ENCODE measurements at regions not wholly inside any gene's neighbourhood (a gene's known extent, or its start where the extent isn't known, plus 50 kb on each side); places are given as distances from the start of the nearest gene placed in this dataset.

DNA sequence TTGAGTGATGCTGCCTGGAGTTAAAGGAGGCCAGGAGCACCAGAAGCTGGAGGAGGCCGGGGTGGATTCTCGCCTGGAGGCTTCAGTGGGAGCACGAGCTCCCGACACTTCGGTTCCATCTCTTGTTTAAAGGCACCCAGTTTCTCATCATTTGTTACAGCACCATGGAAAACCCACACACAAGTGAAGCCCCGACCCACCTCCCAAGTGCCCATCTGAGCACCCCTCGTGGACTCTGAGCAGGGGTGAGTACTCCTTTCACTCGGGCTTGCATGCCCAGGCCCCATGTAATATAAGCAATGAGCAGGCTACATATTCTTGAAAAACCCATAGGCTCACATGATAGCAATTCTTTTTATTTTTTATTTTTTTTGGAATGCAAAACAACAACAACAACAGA is 196.9 kb upstream of the MAF start:
- no peak for DNase-seq (ENCODE audit: extremely low spot score)
- POLR2A ChIA-PET: no interaction called here
- CTCF ChIA-PET: no interaction called here
- TF ChIP-seq BHLHE40 (IDR thresholded peaks at IDR 0.05; ENCODE audit: borderline replicate concordance) (no peak), FOXA1 (IDR thresholded peaks at IDR 0.05) (no peak), LEF1 (IDR thresholded peaks at IDR 0.05; ENCODE audit: borderline replicate concordance) (no peak), ELF4 (IDR thresholded peaks at IDR 0.05) (no peak), L3MBTL2 (conservative IDR thresholded peaks at IDR 0.05) (no peak), HDGF (IDR thresholded peaks at IDR 0.05; ENCODE audit: borderline replicate concordance) (no peak), FOXM1 (IDR thresholded peaks at IDR 0.05; ENCODE audit: borderline replicate concordance) (no peak), ZNF384 (IDR thresholded peaks at IDR 0.05) (no peak), TARDBP (IDR thresholded peaks at IDR 0.05) (no peak), FOXK2 (IDR thresholded peaks at IDR 0.05) (no peak), SP1 (IDR thresholded peaks at IDR 0.05) (no peak), SUZ12 (IDR thresholded peaks at IDR 0.05) (no peak), CTBP1 (IDR thresholded peaks at IDR 0.05; ENCODE audit: borderline replicate concordance) (no peak), NFRKB (IDR thresholded peaks at IDR 0.05) (no peak)
- TF ChIP-seq, protein P1, sequence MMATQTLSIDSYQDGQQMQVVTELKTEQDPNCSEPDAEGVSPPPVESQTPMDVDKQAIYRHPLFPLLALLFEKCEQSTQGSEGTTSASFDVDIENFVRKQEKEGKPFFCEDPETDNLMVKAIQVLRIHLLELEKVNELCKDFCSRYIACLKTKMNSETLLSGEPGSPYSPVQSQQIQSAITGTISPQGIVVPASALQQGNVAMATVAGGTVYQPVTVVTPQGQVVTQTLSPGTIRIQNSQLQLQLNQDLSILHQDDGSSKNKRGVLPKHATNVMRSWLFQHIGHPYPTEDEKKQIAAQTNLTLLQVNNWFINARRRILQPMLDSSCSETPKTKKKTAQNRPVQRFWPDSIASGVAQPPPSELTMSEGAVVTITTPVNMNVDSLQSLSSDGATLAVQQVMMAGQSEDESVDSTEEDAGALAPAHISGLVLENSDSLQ (IDR thresholded peaks at IDR 0.05): no peak

DNA sequence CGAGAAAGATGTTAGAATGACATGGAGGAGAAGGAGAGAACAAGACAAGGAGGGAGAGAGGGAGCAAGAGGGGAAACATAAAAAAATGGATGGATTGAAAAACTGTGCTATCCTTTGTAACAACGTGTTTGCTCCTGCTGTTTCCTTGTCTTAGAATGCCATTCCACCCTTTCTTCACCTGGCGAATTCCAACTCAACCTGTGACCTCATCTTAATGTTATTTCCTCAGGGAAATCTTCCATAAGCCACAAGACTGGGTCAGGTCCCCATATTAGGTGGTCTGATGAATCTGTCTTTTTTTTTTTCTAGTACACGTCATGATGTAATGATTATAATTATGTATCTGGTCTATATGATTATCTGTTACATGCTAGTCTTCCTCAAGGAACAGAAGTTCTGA is 195.0 kb upstream of the MAF start:
- CTCF ChIA-PET: no interaction called here
- TF ChIP-seq L3MBTL2 (conservative IDR thresholded peaks at IDR 0.05): no peak
- TF ChIP-seq ARNT (IDR thresholded peaks at IDR 0.05): no peak
- no peak for TF ChIP-seq SUZ12 (IDR thresholded peaks at IDR 0.05)
- no peak for TF ChIP-seq FOXK2 (IDR thresholded peaks at IDR 0.05)
- TF ChIP-seq LEF1 (IDR thresholded peaks at IDR 0.05; ENCODE audit: borderline replicate concordance): no peak
- no peak for TF ChIP-seq FOXA1 (IDR thresholded peaks at IDR 0.05)
- no peak for TF ChIP-seq CTBP1 (IDR thresholded peaks at IDR 0.05; ENCODE audit: borderline replicate concordance)
- no peak for TF ChIP-seq BHLHE40 (IDR thresholded peaks at IDR 0.05; ENCODE audit: borderline replicate concordance)
- TF ChIP-seq SP1 (IDR thresholded peaks at IDR 0.05): no peak
- TF ChIP-seq ELF4 (IDR thresholded peaks at IDR 0.05): no peak
- TF ChIP-seq TARDBP (IDR thresholded peaks at IDR 0.05): no peak
- no peak for TF ChIP-seq NFRKB (IDR thresholded peaks at IDR 0.05)
- no peak for TF ChIP-seq HDGF (IDR thresholded peaks at IDR 0.05; ENCODE audit: borderline replicate concordance)
- TF ChIP-seq, protein P1 (IDR thresholded peaks at IDR 0.05): no peak
- TF ChIP-seq ZNF384 (IDR thresholded peaks at IDR 0.05): no peak
- TF ChIP-seq FOXM1 (IDR thresholded peaks at IDR 0.05; ENCODE audit: borderline replicate concordance): no peak
- no peak for DNase-seq (ENCODE audit: extremely low spot score)
- POLR2A ChIA-PET: no interaction called here

DNA sequence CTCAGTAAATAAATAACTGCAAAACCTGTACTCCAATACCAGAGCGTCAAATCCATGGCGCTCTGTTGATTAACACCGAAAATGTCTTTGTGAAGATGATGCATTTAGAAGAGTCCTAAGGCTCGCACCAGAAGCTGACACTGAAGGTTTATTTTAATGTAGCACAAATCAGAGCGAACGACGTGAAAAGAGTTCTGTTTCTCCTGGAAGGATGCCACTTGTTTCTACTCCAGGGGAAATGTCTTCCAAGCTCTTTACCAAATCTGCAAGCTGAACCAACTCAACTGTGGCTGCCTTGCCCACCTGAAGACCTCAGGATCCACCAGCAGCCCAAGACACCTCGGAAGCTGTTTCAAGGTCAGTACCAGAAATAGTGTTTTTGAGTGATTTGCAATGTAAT is 194.4 kb upstream of the MAF start:
- POLR2A ChIA-PET: no interaction called here
- TF ChIP-seq ARNT (IDR thresholded peaks at IDR 0.05) (no peak), HDGF (IDR thresholded peaks at IDR 0.05; ENCODE audit: borderline replicate concordance) (no peak), FOXA1 (IDR thresholded peaks at IDR 0.05) (no peak), FOXM1 (IDR thresholded peaks at IDR 0.05; ENCODE audit: borderline replicate concordance) (no peak), BHLHE40 (IDR thresholded peaks at IDR 0.05; ENCODE audit: borderline replicate concordance) (no peak), L3MBTL2 (conservative IDR thresholded peaks at IDR 0.05) (no peak), ZNF384 (IDR thresholded peaks at IDR 0.05) (no peak), ELF4 (IDR thresholded peaks at IDR 0.05) (no peak), CTBP1 (IDR thresholded peaks at IDR 0.05; ENCODE audit: borderline replicate concordance) (no peak), TARDBP (IDR thresholded peaks at IDR 0.05) (no peak), SP1 (IDR thresholded peaks at IDR 0.05) (no peak), SUZ12 (IDR thresholded peaks at IDR 0.05) (no peak), LEF1 (IDR thresholded peaks at IDR 0.05; ENCODE audit: borderline replicate concordance) (no peak)
- TF ChIP-seq, protein P1 (IDR thresholded peaks at IDR 0.05): no peak
- no peak for DNase-seq (ENCODE audit: extremely low spot score)
- CTCF ChIA-PET: no interaction called here

DNA sequence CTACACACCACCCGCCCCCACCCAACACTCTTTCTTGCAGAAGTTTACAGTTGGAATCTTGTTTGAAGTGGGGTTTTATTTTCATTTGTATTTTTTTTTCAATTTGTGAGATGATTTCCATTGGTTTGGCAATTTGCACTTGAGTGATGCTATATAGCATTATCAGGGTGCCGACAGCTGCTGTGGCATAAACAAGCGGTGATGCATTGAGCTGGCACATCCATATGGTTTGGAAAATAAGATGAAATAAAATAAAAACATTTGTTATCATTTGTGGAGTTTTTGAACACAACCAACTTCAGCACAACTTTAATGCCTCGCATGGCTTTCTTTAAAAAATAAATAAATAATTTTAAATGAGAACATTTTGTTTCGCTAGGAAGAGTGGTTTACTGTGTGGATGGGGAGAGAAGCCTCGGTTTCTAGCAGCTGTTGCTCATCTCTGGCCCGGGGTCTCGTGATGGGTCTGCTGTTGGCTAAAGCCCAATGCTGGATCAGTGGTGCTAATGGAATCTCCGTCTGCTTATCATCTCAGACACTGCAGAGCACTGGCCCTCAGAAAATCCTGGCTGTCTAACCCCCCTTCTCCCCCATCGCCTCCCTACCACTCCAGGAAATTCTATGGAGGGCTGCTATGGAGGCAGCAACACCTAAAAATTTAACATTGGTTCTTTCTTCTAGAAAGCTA is 192.3 kb upstream of the MAF start:
- TF ChIP-seq NFRKB (IDR thresholded peaks at IDR 0.05) (no peak), LEF1 (IDR thresholded peaks at IDR 0.05; ENCODE audit: borderline replicate concordance) (no peak), CTBP1 (IDR thresholded peaks at IDR 0.05; ENCODE audit: borderline replicate concordance) (no peak), HDGF (IDR thresholded peaks at IDR 0.05; ENCODE audit: borderline replicate concordance) (no peak), ARNT (IDR thresholded peaks at IDR 0.05) (no peak)
- DNase-seq (ENCODE audit: extremely low spot score): no peak
- ChIA-PET CTCF (no interaction called here), POLR2A (no interaction called here)

DNA sequence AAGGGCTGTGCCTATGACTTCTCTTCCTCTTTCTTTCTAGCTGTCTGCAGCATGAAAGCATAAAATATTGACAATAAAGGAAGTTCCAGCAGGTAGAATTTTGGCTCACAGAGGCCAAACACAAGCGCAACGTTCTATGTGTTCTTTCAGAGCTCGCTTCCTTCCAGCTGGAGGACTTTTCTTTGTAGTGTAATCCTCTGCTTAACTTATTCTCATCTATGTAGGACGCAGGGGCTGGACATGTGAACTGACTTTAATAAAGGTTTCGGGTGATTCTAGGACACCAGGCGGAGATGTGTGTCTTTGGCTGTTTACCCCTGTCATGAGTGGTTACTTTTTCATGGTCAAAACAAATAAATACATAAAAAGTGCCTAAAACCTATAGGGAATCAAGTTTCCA is 191.5 kb upstream of the MAF start:
- CTCF ChIA-PET: no interaction called here
- no peak for TF ChIP-seq ZNF384 (IDR thresholded peaks at IDR 0.05)
- no peak for TF ChIP-seq CTBP1 (IDR thresholded peaks at IDR 0.05; ENCODE audit: borderline replicate concordance)
- TF ChIP-seq FOXK2 (IDR thresholded peaks at IDR 0.05): no peak
- TF ChIP-seq ELF4 (IDR thresholded peaks at IDR 0.05): no peak
- TF ChIP-seq FOXM1 (IDR thresholded peaks at IDR 0.05; ENCODE audit: borderline replicate concordance): no peak
- no peak for TF ChIP-seq SP1 (IDR thresholded peaks at IDR 0.05)
- no peak for TF ChIP-seq FOXA1 (IDR thresholded peaks at IDR 0.05)
- TF ChIP-seq, protein P1 (IDR thresholded peaks at IDR 0.05): no peak
- TF ChIP-seq L3MBTL2 (conservative IDR thresholded peaks at IDR 0.05): no peak
- no peak for TF ChIP-seq BHLHE40 (IDR thresholded peaks at IDR 0.05; ENCODE audit: borderline replicate concordance)
- TF ChIP-seq TARDBP (IDR thresholded peaks at IDR 0.05): no peak
- TF ChIP-seq LEF1 (IDR thresholded peaks at IDR 0.05; ENCODE audit: borderline replicate concordance): no peak
- no peak for TF ChIP-seq SUZ12 (IDR thresholded peaks at IDR 0.05)
- TF ChIP-seq ARNT (IDR thresholded peaks at IDR 0.05): no peak
- TF ChIP-seq HDGF (IDR thresholded peaks at IDR 0.05; ENCODE audit: borderline replicate concordance): no peak
- POLR2A ChIA-PET: no interaction called here
- DNase-seq (ENCODE audit: extremely low spot score): no peak
